B cell (primary cell): ENCODE measurements at regions not wholly inside any gene's neighbourhood (a gene's known extent, or its start where the extent isn't known, plus 50 kb on each side); places are given as distances from the start of the nearest gene placed in this dataset.

Experiments used
- ATAC-seq: fragments of 200-7000 bp; cut with Tn5 transposase; one replicate; pipeline ENCODE4 v1.10.0; 2021; ENCODE audit warnings: low read depth, mild to moderate bottlenecking, moderate number of reproducible peaks, moderate library complexity
- CTCF ChIA-PET: fragments of 350-600 bp; sonication (Branson Sonifier 250); formaldehyde crosslinking; loops from one replicate; lab custom pipeline; 2021; ENCODE audit warnings: antibody characterized with exemption, inconsistent platforms; lab: Charles Lee
- POLR2A ChIA-PET: fragments of 350-600 bp; sonication (Branson Sonifier 250); formaldehyde crosslinking; loops from one replicate; lab custom pipeline; 2021; ENCODE audit warnings: antibody characterized with exemption; lab: Charles Lee
- DNase-seq: peaks from one replicate; pipeline ENCODE4 v3.0.0; 2013
- H2AFZ ChIP-seq: 2 replicates; pipeline ENCODE4 v1.6.1; 2012; ENCODE audit warnings: mild to moderate bottlenecking, low read depth, low read length; ENCODE audit not compliant: insufficient read depth, poor library complexity, severe bottlenecking
- H3K27ac ChIP-seq, 2 donors: 1 replicate in 1 of 2; 2 replicates in 1 of 2; pipeline ENCODE4 v1.5.1; 2012 to 2013; ENCODE audit warnings: low read length in 2 of 2, mild to moderate bottlenecking in 2 of 2, moderate library complexity in 1 of 2
- H3K27me3 ChIP-seq, 4 experiments: fragments of 200-600 bp in 1 of 4; sonication (generic) in 1 of 4; replicated peaks in 1 of 4; 1 replicate in 2 of 4; 2 replicates in 2 of 4; pipeline versions ENCODE4 v1.6.1 to v1.7.0; 2013 to 2016; ENCODE audit warnings: low read length in 3 of 4, mild to moderate bottlenecking in 2 of 4, mixed read lengths in 1 of 4, moderate library complexity in 1 of 4; ENCODE audit not compliant: insufficient read depth in 4 of 4, control insufficient read depth in 3 of 4; ENCODE audit errors: control extremely low read depth in 1 of 4
- H3K36me3 ChIP-seq, 2 experiments: replicated peaks in 1 of 2; 1 replicate in 1 of 2; 2 replicates in 1 of 2; pipeline versions ENCODE4 v1.6.1 to v1.7.1; 2013; ENCODE audit warnings: low read length in 1 of 2; ENCODE audit not compliant: insufficient read depth in 2 of 2, control insufficient read depth in 1 of 2; ENCODE audit errors: control extremely low read depth in 1 of 2, extremely low read depth in 1 of 2
- H3K4me1 ChIP-seq, 2 donors: fragments of 200-600 bp in 1 of 2; sonication (generic) in 1 of 2; 1 replicate in 1 of 2; 2 replicates in 1 of 2; pipeline versions ENCODE4 v1.5.1 to v1.6.1; 2013 to 2017; ENCODE audit warnings: low read length in 2 of 2; ENCODE audit not compliant: control insufficient read depth in 2 of 2, insufficient read depth in 2 of 2
- H3K4me2 ChIP-seq: replicated peaks from 2 replicates; pipeline ENCODE3; 2012; ENCODE audit warnings: mild to moderate bottlenecking, low read depth, low read length; ENCODE audit not compliant: poor library complexity, severe bottlenecking
- H3K4me3 ChIP-seq, 5 experiments: fragments of 200-600 bp in 1 of 5; sonication (generic) in 1 of 5; 1 replicate in 3 of 5; 2 replicates in 2 of 5; pipeline versions ENCODE4 v1.5.1 to v1.7.0; 2011 to 2016; ENCODE audit warnings: low read length in 4 of 5, mild to moderate bottlenecking in 4 of 5, low read depth in 2 of 5, control low read depth in 1 of 5, moderate library complexity in 1 of 5; ENCODE audit not compliant: insufficient read depth in 1 of 5; ENCODE audit errors: control extremely low read depth in 1 of 5, extremely low read depth in 1 of 5
- H3K79me2 ChIP-seq: fragments of 200-600 bp; sonication (generic); one replicate; pipeline ENCODE4 v1.6.0; 2016; ENCODE audit warnings: low read length; ENCODE audit not compliant: control insufficient read depth, insufficient read depth
- H3K9ac ChIP-seq: fragments of 200-600 bp; sonication (generic); 2 replicates; pipeline ENCODE4 v1.6.1; 2017; ENCODE audit warnings: mild to moderate bottlenecking, low read length, moderate library complexity
- H3K9me3 ChIP-seq, 3 donors: one replicate each; pipeline versions ENCODE4 v1.6.1 to v1.7.1; 2013; ENCODE audit warnings: low read length in 2 of 3; ENCODE audit not compliant: control insufficient read depth in 2 of 3, insufficient read depth in 1 of 3; ENCODE audit errors: control extremely low read depth in 1 of 3
- H4K20me1 ChIP-seq: 2 replicates; pipeline ENCODE4 v1.6.0; 2012; ENCODE audit warnings: mild to moderate bottlenecking, low read length; ENCODE audit not compliant: insufficient read depth, control insufficient read depth, poor library complexity, severe bottlenecking
- H3K27ac Mint-ChIP-seq: one replicate; pipeline ENCODE4 v1.8.0; 2021; ENCODE audit warnings: mixed read lengths
- H3K27me3 Mint-ChIP-seq: one replicate; pipeline ENCODE4 v1.8.0; 2021; ENCODE audit warnings: mixed read lengths
- H3K4me1 Mint-ChIP-seq: one replicate; pipeline ENCODE4 v1.8.0; 2021; ENCODE audit warnings: mixed read lengths
- H3K4me3 Mint-ChIP-seq: one replicate; pipeline ENCODE4 v1.8.0; 2021; ENCODE audit warnings: mixed read lengths
- H3K9me3 Mint-ChIP-seq: one replicate; pipeline ENCODE4 v1.8.0; 2022; ENCODE audit warnings: mixed read lengths; ENCODE audit not compliant: insufficient read depth
- EZH2 ChIP-seq: IDR thresholded peaks from 2 replicates; pipeline ENCODE4 v1.6.1; 2012; ENCODE audit warnings: borderline replicate concordance, low read depth, mild to moderate bottlenecking, moderate library complexity, low read length; ENCODE audit not compliant: insufficient read depth, poor library complexity, severe bottlenecking
- WGBS: methylation state at CpG from one replicate; pipeline ENCODE4 v1.1.5; 2013; ENCODE audit warnings: missing lambda C conversion rate; ENCODE audit not compliant: insufficient coverage; 5-methylcytosine and 5-hydroxymethylcytosine counted together
- intact Hi-C: fragments of 100-400 bp; cut with micrococcal nuclease; formaldehyde crosslinking; loops from one replicate; pipeline ENCODE4 v1.10.0; 2022
- TF ChIP-seq, protein P1 (sequence below): fragments of 200-600 bp; IDR thresholded peaks from one replicate; pipeline ENCODE4 v1.8.0; 2022; ENCODE audit warnings: antibody characterized with exemption, mild to moderate bottlenecking

DNA sequence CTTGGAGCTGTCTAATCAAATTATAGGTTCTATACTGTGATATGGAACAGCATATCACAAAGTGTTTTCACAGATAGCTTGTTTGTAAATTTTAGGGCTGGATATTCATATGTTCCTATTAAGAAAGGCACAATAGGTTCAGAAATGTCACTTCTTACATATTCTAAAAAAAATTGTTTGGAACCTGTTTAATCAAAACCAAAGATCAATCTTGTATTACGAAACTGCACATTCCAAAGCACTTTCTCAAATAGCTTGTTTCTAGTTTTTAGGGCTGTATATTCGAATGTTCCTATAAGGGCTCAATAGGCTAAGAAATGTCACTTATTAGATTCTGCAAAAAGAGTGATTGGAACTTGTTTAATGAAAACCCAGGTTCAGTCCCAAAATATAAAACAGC lies 67.4 kb upstream of the OSBPL11 start:
- no peak overlapping the region for H3K27ac ChIP-seq
- ATAC-seq (no peak), DNase-seq (no peak)
- H2AFZ ChIP-seq, result no peak overlapping the region
- TF ChIP-seq, protein P1, sequence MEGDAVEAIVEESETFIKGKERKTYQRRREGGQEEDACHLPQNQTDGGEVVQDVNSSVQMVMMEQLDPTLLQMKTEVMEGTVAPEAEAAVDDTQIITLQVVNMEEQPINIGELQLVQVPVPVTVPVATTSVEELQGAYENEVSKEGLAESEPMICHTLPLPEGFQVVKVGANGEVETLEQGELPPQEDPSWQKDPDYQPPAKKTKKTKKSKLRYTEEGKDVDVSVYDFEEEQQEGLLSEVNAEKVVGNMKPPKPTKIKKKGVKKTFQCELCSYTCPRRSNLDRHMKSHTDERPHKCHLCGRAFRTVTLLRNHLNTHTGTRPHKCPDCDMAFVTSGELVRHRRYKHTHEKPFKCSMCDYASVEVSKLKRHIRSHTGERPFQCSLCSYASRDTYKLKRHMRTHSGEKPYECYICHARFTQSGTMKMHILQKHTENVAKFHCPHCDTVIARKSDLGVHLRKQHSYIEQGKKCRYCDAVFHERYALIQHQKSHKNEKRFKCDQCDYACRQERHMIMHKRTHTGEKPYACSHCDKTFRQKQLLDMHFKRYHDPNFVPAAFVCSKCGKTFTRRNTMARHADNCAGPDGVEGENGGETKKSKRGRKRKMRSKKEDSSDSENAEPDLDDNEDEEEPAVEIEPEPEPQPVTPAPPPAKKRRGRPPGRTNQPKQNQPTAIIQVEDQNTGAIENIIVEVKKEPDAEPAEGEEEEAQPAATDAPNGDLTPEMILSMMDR, result no peak
- TF ChIP-seq EZH2, result no peak
- ChIA-PET POLR2A (no interaction called here), CTCF (no interaction called here)
- no peaks in the 10 kb centered on the region for H3K27me3 Mint-ChIP-seq
- no peaks in the 10 kb centered on the region for H3K27me3 ChIP-seq
- no peaks in the 10 kb centered on the region for H3K4me1 ChIP-seq
- H4K20me1 ChIP-seq, result no peaks in the 10 kb centered on the region
- no peak overlapping the region for H3K27ac Mint-ChIP-seq
- H3K9me3 ChIP-seq, result no peaks in the 10 kb centered on the region
- H3K4me3 Mint-ChIP-seq, result no peak overlapping the region
- WGBS, result no CpG with 5 or more reads among the region's 2 CpGs
- H3K36me3 ChIP-seq, result no peaks in the 10 kb centered on the region
- no peaks in the 10 kb centered on the region for H3K4me1 Mint-ChIP-seq
- H3K4me3 ChIP-seq, result no peak overlapping the region
- intact Hi-C loops, result no loop called here
- no peaks in the 10 kb centered on the region for H3K9me3 Mint-ChIP-seq
- no peak overlapping the region for H3K4me2 ChIP-seq
- no peak overlapping the region for H3K9ac ChIP-seq
- H3K79me2 ChIP-seq, result no peaks in the 10 kb centered on the region

DNA sequence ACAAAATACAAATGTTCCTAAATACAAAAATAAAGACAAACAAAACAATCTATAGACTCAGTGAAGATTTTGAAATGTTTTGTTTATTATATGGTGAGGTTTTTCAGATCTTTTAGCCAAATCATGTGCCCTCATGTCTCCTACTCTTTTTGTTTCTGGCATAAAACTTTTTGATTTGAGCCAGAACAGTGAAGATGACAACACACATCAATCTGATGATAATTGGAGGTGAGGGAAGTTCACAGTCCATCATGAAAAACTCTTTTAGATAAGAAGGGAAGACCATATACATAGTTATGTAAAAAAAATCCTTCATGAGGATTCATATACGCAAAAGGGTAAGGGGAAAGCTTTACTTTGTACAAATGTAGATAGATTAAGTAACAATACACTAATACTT lies 75.1 kb upstream of the OSBPL11 start:
- Histone ChIP-seq H2AFZ (no peak overlapping the region), H3K4me1 (no peaks in the 10 kb centered on the region), H3K27me3 (no peaks in the 10 kb centered on the region), H3K36me3 (no peaks in the 10 kb centered on the region), H4K20me1 (no peaks in the 10 kb centered on the region), H3K79me2 (no peaks in the 10 kb centered on the region), H3K4me3 (no peak overlapping the region), H3K4me2 (no peak overlapping the region), H3K27ac (no peak overlapping the region), H3K9me3 (peaks cover 0 to 4% (median 0%) of the 10 kb centered on the region in 3 donors), H3K9ac (no peak overlapping the region)
- H3K9me3 Mint-ChIP-seq, result no peaks in the 10 kb centered on the region
- TF ChIP-seq, protein P1, result no peak
- TF ChIP-seq EZH2, result no peak
- intact Hi-C loops, result no loop called here
- WGBS, result no CpG with 5 or more reads among the region's 1 CpG
- no peak overlapping the region for H3K27ac Mint-ChIP-seq
- no peaks in the 10 kb centered on the region for H3K27me3 Mint-ChIP-seq
- ATAC-seq (no peak), DNase-seq (no peak)
- POLR2A ChIA-PET, result no interaction called here
- no peak overlapping the region for H3K4me3 Mint-ChIP-seq
- no peaks in the 10 kb centered on the region for H3K4me1 Mint-ChIP-seq
- CTCF ChIA-PET, result no interaction called here
